ENCODE measurements at regions not wholly inside any gene's neighbourhood (a gene's known extent, or its start where the extent isn't known, plus 50 kb on each side); places are given as distances from the start of the nearest gene placed in this dataset.

GRCh38 chr7:25037325-25037724 lies 57.3 kb upstream of the OSBPL3 start:
- H3K9me3 ChIP-seq, result peaks cover 14% of the 10 kb centered on the region; the same call in 1 of the 2 replicates
- ChIA-PET CTCF (no interaction called here), POLR2A (no interaction called here)
- intact Hi-C loops (cut with micrococcal nuclease; ENCODE audit: unreplicated experiment), result no loop called here
- Mint-ChIP-seq H3K4me1 (ENCODE audit: low read depth, unreplicated experiment) (peaks cover 12% of the 10 kb centered on the region), H3K27ac (ENCODE audit: unreplicated experiment) (no peak overlapping the region), H3K27me3 (ENCODE audit: insufficient read depth, unreplicated experiment) (no peaks in the 10 kb centered on the region), H3K9me3 (ENCODE audit: unreplicated experiment) (peaks cover 22% of the 10 kb centered on the region), H3K4me3 (ENCODE audit: unreplicated experiment) (no peak overlapping the region), H3K36me3 (ENCODE audit: insufficient read depth, unreplicated experiment) (no peaks in the 10 kb centered on the region)
- DNase-seq, result no peak
- no peaks in the 10 kb centered on the region for H3K4me1 ChIP-seq
- no peak overlapping the region for H3K4me3 ChIP-seq (ENCODE audit: low read depth, low read length)
- no peaks in the 10 kb centered on the region for H3K27me3 ChIP-seq (replicated peaks; ENCODE audit: control insufficient read depth, insufficient read depth, low read length)
- TF ChIP-seq, protein P1, sequence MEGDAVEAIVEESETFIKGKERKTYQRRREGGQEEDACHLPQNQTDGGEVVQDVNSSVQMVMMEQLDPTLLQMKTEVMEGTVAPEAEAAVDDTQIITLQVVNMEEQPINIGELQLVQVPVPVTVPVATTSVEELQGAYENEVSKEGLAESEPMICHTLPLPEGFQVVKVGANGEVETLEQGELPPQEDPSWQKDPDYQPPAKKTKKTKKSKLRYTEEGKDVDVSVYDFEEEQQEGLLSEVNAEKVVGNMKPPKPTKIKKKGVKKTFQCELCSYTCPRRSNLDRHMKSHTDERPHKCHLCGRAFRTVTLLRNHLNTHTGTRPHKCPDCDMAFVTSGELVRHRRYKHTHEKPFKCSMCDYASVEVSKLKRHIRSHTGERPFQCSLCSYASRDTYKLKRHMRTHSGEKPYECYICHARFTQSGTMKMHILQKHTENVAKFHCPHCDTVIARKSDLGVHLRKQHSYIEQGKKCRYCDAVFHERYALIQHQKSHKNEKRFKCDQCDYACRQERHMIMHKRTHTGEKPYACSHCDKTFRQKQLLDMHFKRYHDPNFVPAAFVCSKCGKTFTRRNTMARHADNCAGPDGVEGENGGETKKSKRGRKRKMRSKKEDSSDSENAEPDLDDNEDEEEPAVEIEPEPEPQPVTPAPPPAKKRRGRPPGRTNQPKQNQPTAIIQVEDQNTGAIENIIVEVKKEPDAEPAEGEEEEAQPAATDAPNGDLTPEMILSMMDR (IDR thresholded peaks at IDR 0.05; ENCODE audit: insufficient read depth in 1 of 2, low read depth in 1 of 2, low read length in 1 of 2, severe bottlenecking in 1 of 2, unreplicated experiment in 1 of 2), result no peak
- H3K36me3 ChIP-seq (ENCODE audit: control insufficient read depth, insufficient read depth, low read length), result no peaks in the 10 kb centered on the region
- no TSS peak for BruUV-seq (replicated peaks)

DNA sequence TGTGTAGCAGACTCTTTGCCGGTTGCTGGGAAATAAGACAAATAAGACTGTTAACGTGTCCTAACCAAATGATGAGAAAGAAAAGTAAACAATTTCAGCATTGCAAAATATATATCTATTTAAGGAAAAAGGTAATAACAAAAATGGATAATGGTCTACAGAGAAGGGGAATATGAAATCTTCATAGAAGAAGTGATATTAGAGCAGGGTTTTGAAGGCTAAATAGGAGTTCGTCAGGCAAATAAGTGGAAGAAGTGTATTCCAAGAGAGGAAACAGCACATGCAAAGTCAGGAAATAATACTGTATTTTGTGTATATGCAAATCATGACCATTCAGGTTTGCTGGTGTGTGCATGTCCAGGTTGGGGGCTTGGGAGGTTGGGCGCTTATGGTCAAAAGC lies 55.3 kb upstream of the OSBPL3 start:
- no peaks in the 10 kb centered on the region for H3K36me3 ChIP-seq (ENCODE audit: control insufficient read depth, insufficient read depth, low read length)
- H3K4me1 ChIP-seq, result no peaks in the 10 kb centered on the region
- intact Hi-C loops (cut with micrococcal nuclease; ENCODE audit: unreplicated experiment), result no loop called here
- H3K27me3 ChIP-seq (replicated peaks; ENCODE audit: control insufficient read depth, insufficient read depth, low read length), result no peaks in the 10 kb centered on the region
- TF ChIP-seq, protein P1 (IDR thresholded peaks at IDR 0.05; ENCODE audit: insufficient read depth in 1 of 2, low read depth in 1 of 2, low read length in 1 of 2, severe bottlenecking in 1 of 2, unreplicated experiment in 1 of 2), result no peak
- no peak for DNase-seq
- CTCF ChIA-PET, result no interaction called here
- Mint-ChIP-seq H3K9me3 (ENCODE audit: unreplicated experiment) (peaks cover 22% of the 10 kb centered on the region), H3K27me3 (ENCODE audit: insufficient read depth, unreplicated experiment) (no peaks in the 10 kb centered on the region), H3K27ac (ENCODE audit: unreplicated experiment) (no peak overlapping the region), H3K4me3 (ENCODE audit: unreplicated experiment) (no peak overlapping the region), H3K4me1 (ENCODE audit: low read depth, unreplicated experiment) (peaks cover 18% of the 10 kb centered on the region), H3K36me3 (ENCODE audit: insufficient read depth, unreplicated experiment) (no peaks in the 10 kb centered on the region)
- peaks cover 14% of the 10 kb centered on the region; the same call in 1 of the 2 replicates for H3K9me3 ChIP-seq
- H3K4me3 ChIP-seq (ENCODE audit: low read depth, low read length), result no peak overlapping the region
- BruUV-seq (replicated peaks), result no TSS peak
- POLR2A ChIA-PET, result no interaction called here

- TF ChIP-seq, protein P1 (IDR thresholded peaks at IDR 0.05; ENCODE audit: insufficient read depth in 1 of 2, low read depth in 1 of 2, low read length in 1 of 2, severe bottlenecking in 1 of 2, unreplicated experiment in 1 of 2), result no peak
- Histone ChIP-seq H3K9me3 (peaks cover 14% of the 10 kb centered on the region; the same call in 1 of the 2 replicates), H3K4me1 (peaks cover 8% of the 10 kb centered on the region), H3K27me3 (replicated peaks; ENCODE audit: control insufficient read depth, insufficient read depth, low read length) (no peaks in the 10 kb centered on the region), H3K4me3 (ENCODE audit: low read depth, low read length) (no peak overlapping the region), H3K36me3 (ENCODE audit: control insufficient read depth, insufficient read depth, low read length) (no peaks in the 10 kb centered on the region)
- Mint-ChIP-seq H3K27ac (ENCODE audit: unreplicated experiment) (no peak overlapping the region), H3K27me3 (ENCODE audit: insufficient read depth, unreplicated experiment) (no peaks in the 10 kb centered on the region), H3K4me1 (ENCODE audit: low read depth, unreplicated experiment) (peaks cover 26% of the 10 kb centered on the region), H3K4me3 (ENCODE audit: unreplicated experiment) (no peak overlapping the region), H3K9me3 (ENCODE audit: unreplicated experiment) (peaks cover 22% of the 10 kb centered on the region), H3K36me3 (ENCODE audit: insufficient read depth, unreplicated experiment) (no peaks in the 10 kb centered on the region)
- CTCF ChIA-PET, result no interaction called here
- POLR2A ChIA-PET, result no interaction called here
- DNase-seq, result no peak
- intact Hi-C loops (cut with micrococcal nuclease; ENCODE audit: unreplicated experiment), result no loop called here
- no TSS peak for BruUV-seq (replicated peaks)
Observed at GRCh38 chr7:25034136-25034535, 54.2 kb upstream of the OSBPL3 start.

Measured in Caco-2 (cell line).